ENCODE measurements at regions not wholly inside any gene's neighbourhood (a gene's known extent, or its start where the extent isn't known, plus 50 kb on each side); places are given as distances from the start of the nearest gene placed in this dataset.

DNA sequence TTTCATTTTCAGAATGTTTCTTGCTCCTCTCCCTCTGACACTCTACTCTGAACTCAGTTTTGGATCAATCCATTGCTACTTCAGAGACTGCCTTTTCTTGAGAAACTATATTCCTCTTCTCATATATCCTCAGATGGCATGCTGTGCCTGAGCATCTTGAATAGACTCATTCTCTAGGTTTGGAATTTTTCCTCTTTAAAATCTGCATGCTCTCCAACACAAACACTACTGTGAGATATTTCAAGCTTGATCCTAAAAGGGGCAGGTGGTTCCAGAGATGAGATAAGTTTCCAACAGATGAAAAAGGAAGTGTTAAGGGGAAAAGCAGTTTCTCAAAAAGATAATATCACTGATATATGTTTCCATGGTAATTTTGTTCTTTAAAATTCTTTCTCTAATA lies 742.2 kb upstream of the EPHA6 start:
- TF ChIP-seq, protein P1, sequence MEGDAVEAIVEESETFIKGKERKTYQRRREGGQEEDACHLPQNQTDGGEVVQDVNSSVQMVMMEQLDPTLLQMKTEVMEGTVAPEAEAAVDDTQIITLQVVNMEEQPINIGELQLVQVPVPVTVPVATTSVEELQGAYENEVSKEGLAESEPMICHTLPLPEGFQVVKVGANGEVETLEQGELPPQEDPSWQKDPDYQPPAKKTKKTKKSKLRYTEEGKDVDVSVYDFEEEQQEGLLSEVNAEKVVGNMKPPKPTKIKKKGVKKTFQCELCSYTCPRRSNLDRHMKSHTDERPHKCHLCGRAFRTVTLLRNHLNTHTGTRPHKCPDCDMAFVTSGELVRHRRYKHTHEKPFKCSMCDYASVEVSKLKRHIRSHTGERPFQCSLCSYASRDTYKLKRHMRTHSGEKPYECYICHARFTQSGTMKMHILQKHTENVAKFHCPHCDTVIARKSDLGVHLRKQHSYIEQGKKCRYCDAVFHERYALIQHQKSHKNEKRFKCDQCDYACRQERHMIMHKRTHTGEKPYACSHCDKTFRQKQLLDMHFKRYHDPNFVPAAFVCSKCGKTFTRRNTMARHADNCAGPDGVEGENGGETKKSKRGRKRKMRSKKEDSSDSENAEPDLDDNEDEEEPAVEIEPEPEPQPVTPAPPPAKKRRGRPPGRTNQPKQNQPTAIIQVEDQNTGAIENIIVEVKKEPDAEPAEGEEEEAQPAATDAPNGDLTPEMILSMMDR (conservative IDR thresholded peaks at IDR 0.05): no peak
- TF ChIP-seq ZFX (IDR thresholded peaks at IDR 0.05): no peak

Measured in C4-2B (cell line).